Stimulated activated CD4-positive, alpha-beta T cell treated with anti-CD3 and anti-CD28 coated beads, Interleukin-15, amount 100 ng/mL, for 48 hours (primary cell): ENCODE measurements at regions not wholly inside any gene's neighbourhood (a gene's known extent, or its start where the extent isn't known, plus 50 kb on each side); places are given as distances from the start of the nearest gene placed in this dataset.

ENCODE experiments used
- DNase-seq, 2 donors: peaks; one replicate each; pipeline ENCODE4 v3.0.0-alpha.2; 2020; ENCODE audit warnings: low read depth in 2 of 2

- no peak for DNase-seq
These were observed 61.6 kb downstream of the LSM5 start for GRCh38 chr7:32428546-32428945.

- DNase-seq = peak; percentile 52 to 60
These were observed 62.4 kb downstream of the LSM5 start for GRCh38 chr7:32427769-32428291.

GRCh38 chr7:32416846-32417245 lies 73.3 kb downstream of the LSM5 start:
- DNase-seq = no peak

GRCh38 chr7:32415936-32416335 lies 74.2 kb downstream of the LSM5 start:
- DNase-seq = no peak

GRCh38 chr7:32415519-32415918 lies 74.7 kb downstream of the LSM5 start:
- no peak for DNase-seq

GRCh38 chr7:32412471-32412870 lies 77.7 kb downstream of the LSM5 start:
- DNase-seq = no peak

- no peak for DNase-seq
These were observed 79.6 kb downstream of the LSM5 start for GRCh38 chr7:32410545-32410944.

- DNase-seq = no peak
These were observed 83.8 kb downstream of the LSM5 start for GRCh38 chr7:32406386-32406785.

- no peak for DNase-seq
These were observed 86.5 kb downstream of the LSM5 start for GRCh38 chr7:32403463-32404229.

- DNase-seq = no peak
These were observed 89.5 kb downstream of the LSM5 start for GRCh38 chr7:32400676-32401075.

- no peak for DNase-seq
These were observed 90.9 kb downstream of the LSM5 start for GRCh38 chr7:32399311-32399710.

GRCh38 chr7:32395168-32395567 lies 95.0 kb downstream of the LSM5 start:
- no peak for DNase-seq

- no peak for DNase-seq
These were observed 96.3 kb downstream of the LSM5 start for GRCh38 chr7:32393861-32394260.

- DNase-seq = no peak
These were observed 100.0 kb downstream of the LSM5 start for GRCh38 chr7:32390210-32390609.

- DNase-seq = no peak
These were observed 104.7 kb downstream of the LSM5 start for GRCh38 chr7:32385316-32385956.

GRCh38 chr7:32381024-32381601 lies 109.1 kb downstream of the LSM5 start:
- no peak for DNase-seq

- no peak for DNase-seq
These were observed 110.6 kb downstream of the LSM5 start for GRCh38 chr7:32379510-32380112.

- no peak for DNase-seq
These were observed 111.2 kb downstream of the LSM5 start for GRCh38 chr7:32378988-32379387.

- no peak for DNase-seq
These were observed 125.6 kb downstream of the LSM5 start for GRCh38 chr7:32364581-32364980.

- no peak for DNase-seq
These were observed 130.1 kb downstream of the LSM5 start for GRCh38 chr7:32360127-32360526.

- DNase-seq = no peak
These were observed 132.5 kb downstream of the LSM5 start for GRCh38 chr7:32357535-32358277.
